H9 (cell line): ENCODE measurements at regions not wholly inside any gene's neighbourhood (a gene's known extent, or its start where the extent isn't known, plus 50 kb on each side); places are given as distances from the start of the nearest gene placed in this dataset.

Experiments used
- DNase-seq: peaks from one replicate; pipeline ENCODE4 v3.0.0-alpha.2; 2017
- H2AFZ ChIP-seq: one replicate; pipeline ENCODE4 v1.6.1; 2013; ENCODE audit warnings: mild to moderate bottlenecking, low read length, control low read depth, moderate library complexity
- H2AK5ac ChIP-seq: 2 replicates; pipeline ENCODE4 v1.6.1; 2013; ENCODE audit warnings: low read length, control low read depth, mixed read lengths; ENCODE audit not compliant: insufficient read length
- H2BK120ac ChIP-seq: one replicate; pipeline ENCODE4 v1.6.1; 2013; ENCODE audit warnings: low read depth, mild to moderate bottlenecking, low read length, control low read depth, inconsistent platforms; ENCODE audit not compliant: poor library complexity, severe bottlenecking
- H2BK12ac ChIP-seq: 2 replicates; pipeline ENCODE4 v1.6.1; 2013; ENCODE audit warnings: low read length, control low read depth, mixed read lengths, low read depth; ENCODE audit not compliant: insufficient read length
- H2BK15ac ChIP-seq: 2 replicates; pipeline ENCODE4 v1.6.1; 2013; ENCODE audit warnings: low read depth, low read length, control low read depth
- H2BK20ac ChIP-seq: one replicate; pipeline ENCODE4 v1.6.1; 2013; ENCODE audit warnings: low read depth, mild to moderate bottlenecking, low read length, control low read depth, inconsistent platforms; ENCODE audit not compliant: poor library complexity, severe bottlenecking
- H2BK5ac ChIP-seq: 2 replicates; pipeline ENCODE4 v1.6.1; 2013; ENCODE audit warnings: low read length, control low read depth, mixed read lengths; ENCODE audit not compliant: insufficient read length
- H3K14ac ChIP-seq: 2 replicates; pipeline ENCODE4 v1.6.1; 2013; ENCODE audit warnings: low read length, control low read depth; ENCODE audit not compliant: insufficient read depth
- H3K18ac ChIP-seq: 2 replicates; pipeline ENCODE4 v1.6.1; 2013; ENCODE audit warnings: low read depth, mild to moderate bottlenecking, mixed read lengths, low read length, control low read depth; ENCODE audit not compliant: insufficient read length
- H3K23ac ChIP-seq: 2 replicates; pipeline ENCODE4 v1.6.1; 2013; ENCODE audit warnings: low read length, control low read depth, mixed read lengths, low read depth; ENCODE audit not compliant: insufficient read length
- H3K23me2 ChIP-seq: 2 replicates; pipeline ENCODE4 v1.6.1; 2013; ENCODE audit warnings: low read depth, mild to moderate bottlenecking, mixed read lengths, low read length, control low read depth; ENCODE audit not compliant: insufficient read length, poor library complexity, severe bottlenecking
- H3K27ac ChIP-seq: 2 replicates; pipeline ENCODE4 v1.5.1; 2013; ENCODE audit warnings: low read length, control low read depth, mixed read lengths, low read depth; ENCODE audit not compliant: insufficient read length
- H3K27me3 ChIP-seq: 2 replicates; pipeline ENCODE4 v1.6.1; 2013; ENCODE audit warnings: low read length, control low read depth, inconsistent platforms; ENCODE audit not compliant: insufficient read depth
- H3K4ac ChIP-seq: 2 replicates; pipeline ENCODE4 v1.6.1; 2013; ENCODE audit warnings: low read depth, mild to moderate bottlenecking, control low read depth, inconsistent platforms, low read length, moderate library complexity
- H3K4me1 ChIP-seq: 2 replicates; pipeline ENCODE4 v1.6.1; 2013; ENCODE audit warnings: low read length, control low read depth, inconsistent platforms; ENCODE audit not compliant: insufficient read depth
- H3K4me2 ChIP-seq: 2 replicates; pipeline ENCODE4 v1.6.1; 2013; ENCODE audit warnings: low read length, control low read depth, mixed read lengths; ENCODE audit not compliant: insufficient read length, insufficient read depth
- H3K56ac ChIP-seq: 2 replicates; pipeline ENCODE4 v1.6.1; 2013; ENCODE audit warnings: low read depth, mild to moderate bottlenecking, mixed read lengths, low read length, control low read depth; ENCODE audit not compliant: insufficient read length
- H3K79me1 ChIP-seq: 2 replicates; pipeline ENCODE4 v1.6.1; 2013; ENCODE audit warnings: low read depth, mild to moderate bottlenecking, moderate library complexity, low read length, control low read depth, inconsistent platforms; ENCODE audit not compliant: insufficient read depth, poor library complexity, severe bottlenecking
- H3K79me2 ChIP-seq: 2 replicates; pipeline ENCODE4 v1.6.1; 2013; ENCODE audit warnings: low read length, control low read depth, inconsistent platforms; ENCODE audit not compliant: insufficient read depth
- H3K9ac ChIP-seq: 2 replicates; pipeline ENCODE4 v1.6.1; 2013; ENCODE audit warnings: low read length, control low read depth, mixed read lengths; ENCODE audit not compliant: insufficient read length; ENCODE audit errors: extremely low read depth
- H3K9me3 ChIP-seq: one replicate; pipeline ENCODE4 v1.6.1; 2013; ENCODE audit warnings: low read depth, low read length, inconsistent platforms; ENCODE audit not compliant: control insufficient read depth
- H3T11ph ChIP-seq: one replicate; pipeline ENCODE4 v1.6.1; 2013; ENCODE audit warnings: mild to moderate bottlenecking, low read length, control low read depth, inconsistent platforms
- H4K20me1 ChIP-seq: one replicate; pipeline ENCODE4 v1.6.1; 2013; ENCODE audit not compliant: control insufficient read depth, insufficient read length, insufficient read depth
- H4K5ac ChIP-seq: 2 replicates; pipeline ENCODE4 v1.6.1; 2013; ENCODE audit warnings: low read depth, mild to moderate bottlenecking, mixed read lengths, low read length, control low read depth; ENCODE audit not compliant: insufficient read length
- H4K8ac ChIP-seq: replicated peaks from 2 replicates; pipeline ENCODE4 v1.6.1; 2013; ENCODE audit warnings: low read length, control low read depth, mixed read lengths, low read depth; ENCODE audit not compliant: insufficient read length
- H4K91ac ChIP-seq: 2 replicates; pipeline ENCODE4 v1.6.1; 2013; ENCODE audit warnings: low read depth, mild to moderate bottlenecking, moderate library complexity, mixed read lengths, low read length, control low read depth; ENCODE audit not compliant: insufficient read length
- H3K27ac Mint-ChIP-seq, 3 experiments: 2 replicates in 2 of 3; 3 replicates in 1 of 3; pipeline ENCODE4 v1.8.0; 2020 to 2021; ENCODE audit warnings: mixed read lengths in 3 of 3, mild to moderate bottlenecking in 1 of 3, moderate library complexity in 1 of 3
- H3K27me3 Mint-ChIP-seq: 2 replicates; pipeline ENCODE4 v1.8.0; 2021; ENCODE audit warnings: low read depth, mild to moderate bottlenecking, moderate library complexity, mixed read lengths
- H3K36me3 Mint-ChIP-seq, 3 experiments: 2 replicates in 2 of 3; 3 replicates in 1 of 3; pipeline ENCODE4 v1.8.0; 2020 to 2021; ENCODE audit warnings: low read depth in 3 of 3, mixed read lengths in 3 of 3; ENCODE audit not compliant: insufficient read depth in 1 of 3
- H3K4me1 Mint-ChIP-seq, 2 experiments: 2 replicates each; pipeline ENCODE4 v1.8.0; 2020; ENCODE audit warnings: mixed read lengths in 2 of 2
- H3K4me3 Mint-ChIP-seq, 2 experiments: 2 replicates in 1 of 2; 3 replicates in 1 of 2; pipeline ENCODE4 v1.8.0; 2020 to 2021; ENCODE audit warnings: mild to moderate bottlenecking in 2 of 2, mixed read lengths in 2 of 2, moderate library complexity in 1 of 2
- H3K9me3 Mint-ChIP-seq, 2 experiments: 2 replicates in 1 of 2; 3 replicates in 1 of 2; pipeline ENCODE4 v1.8.0; 2020; ENCODE audit warnings: mild to moderate bottlenecking in 2 of 2, mixed read lengths in 2 of 2, moderate library complexity in 1 of 2
- CTCF ChIP-seq: fragments of 200-600 bp; sonication (generic); conservative IDR thresholded peaks from 3 replicates; pipeline ENCODE4 v1.8.0; 2021; ENCODE audit warnings: antibody characterized with exemption, mild to moderate bottlenecking
- WGBS: extraction: QIAGEN DNeasy Blood & Tissue Kit; methylation state at CpG from one replicate; pipeline ENCODE4 v1.1.7; 2013; ENCODE audit warnings: missing lambda C conversion rate, low lambda C conversion rate, mixed read lengths; ENCODE audit not compliant: insufficient read length; ENCODE audit errors: extremely low coverage; 5-methylcytosine and 5-hydroxymethylcytosine counted together

- Histone ChIP-seq H4K91ac (no peak overlapping the region), H3K18ac (no peak overlapping the region), H2BK5ac (no peak overlapping the region), H3K14ac (no peak overlapping the region), H2BK120ac (no peak overlapping the region), H4K8ac (no peak overlapping the region), H3K4me2 (no peak overlapping the region), H3K4ac (no peak overlapping the region), H4K20me1 (no peaks in the 10 kb centered on the region), H3K27ac (no peak overlapping the region), H3K4me1 (no peaks in the 10 kb centered on the region), H3K23ac (no peak overlapping the region), H3K79me2 (no peaks in the 10 kb centered on the region), H3K9ac (no peak overlapping the region), H2BK15ac (no peak overlapping the region), H2AK5ac (no peak overlapping the region), H3T11ph (no peak overlapping the region), H2BK20ac (no peak overlapping the region), H3K79me1 (no peaks in the 10 kb centered on the region), H2BK12ac (no peak overlapping the region), H3K9me3 (no peaks in the 10 kb centered on the region), H2AFZ (no peak overlapping the region), H4K5ac (no peak overlapping the region), H3K27me3 (no peaks in the 10 kb centered on the region), H3K23me2 (no peaks in the 10 kb centered on the region), H3K56ac (no peak overlapping the region)
- H3K9me3 Mint-ChIP-seq: peaks cover 13 to 22% of the 10 kb centered on the region in 2 experiments
- no peak for DNase-seq
- no peaks in the 10 kb centered on the region for H3K4me1 Mint-ChIP-seq
- H3K4me3 Mint-ChIP-seq: no peak overlapping the region
- TF ChIP-seq CTCF: no peak
- no CpG with 5 or more reads among the region's 2 CpGs for WGBS
- peaks cover 7 to 19% (median 11%) of the 10 kb centered on the region in 3 experiments for H3K36me3 Mint-ChIP-seq
- no peak overlapping the region for H3K27ac Mint-ChIP-seq
- no peaks in the 10 kb centered on the region; the same call in 1 of the 2 replicates for H3K27me3 Mint-ChIP-seq
Observed at GRCh38 chr10:14459665-14460064, 128.9 kb upstream of the FRMD4A start.
